H9 (cell line): ENCODE measurements at regions not wholly inside any gene's neighbourhood (a gene's known extent, or its start where the extent isn't known, plus 50 kb on each side); places are given as distances from the start of the nearest gene placed in this dataset.
A peak's percentile ranks its signal among the peaks of the same experiment; 100 is the strongest.

Experiments
- DNase-seq: peaks from one replicate; pipeline ENCODE4 v3.0.0-alpha.2; 2017
- H2AFZ ChIP-seq: one replicate; pipeline ENCODE4 v1.6.1; 2013; ENCODE audit warnings: mild to moderate bottlenecking, low read length, control low read depth, moderate library complexity
- H2AK5ac ChIP-seq: 2 replicates; pipeline ENCODE4 v1.6.1; 2013; ENCODE audit warnings: low read length, control low read depth, mixed read lengths; ENCODE audit not compliant: insufficient read length
- H2BK120ac ChIP-seq: one replicate; pipeline ENCODE4 v1.6.1; 2013; ENCODE audit warnings: low read depth, mild to moderate bottlenecking, low read length, control low read depth, inconsistent platforms; ENCODE audit not compliant: poor library complexity, severe bottlenecking
- H2BK12ac ChIP-seq: 2 replicates; pipeline ENCODE4 v1.6.1; 2013; ENCODE audit warnings: low read length, control low read depth, mixed read lengths, low read depth; ENCODE audit not compliant: insufficient read length
- H2BK15ac ChIP-seq: 2 replicates; pipeline ENCODE4 v1.6.1; 2013; ENCODE audit warnings: low read depth, low read length, control low read depth
- H2BK20ac ChIP-seq: one replicate; pipeline ENCODE4 v1.6.1; 2013; ENCODE audit warnings: low read depth, mild to moderate bottlenecking, low read length, control low read depth, inconsistent platforms; ENCODE audit not compliant: poor library complexity, severe bottlenecking
- H2BK5ac ChIP-seq: 2 replicates; pipeline ENCODE4 v1.6.1; 2013; ENCODE audit warnings: low read length, control low read depth, mixed read lengths; ENCODE audit not compliant: insufficient read length
- H3K14ac ChIP-seq: 2 replicates; pipeline ENCODE4 v1.6.1; 2013; ENCODE audit warnings: low read length, control low read depth; ENCODE audit not compliant: insufficient read depth
- H3K18ac ChIP-seq: 2 replicates; pipeline ENCODE4 v1.6.1; 2013; ENCODE audit warnings: low read depth, mild to moderate bottlenecking, mixed read lengths, low read length, control low read depth; ENCODE audit not compliant: insufficient read length
- H3K23ac ChIP-seq: 2 replicates; pipeline ENCODE4 v1.6.1; 2013; ENCODE audit warnings: low read length, control low read depth, mixed read lengths, low read depth; ENCODE audit not compliant: insufficient read length
- H3K23me2 ChIP-seq: 2 replicates; pipeline ENCODE4 v1.6.1; 2013; ENCODE audit warnings: low read depth, mild to moderate bottlenecking, mixed read lengths, low read length, control low read depth; ENCODE audit not compliant: insufficient read length, poor library complexity, severe bottlenecking
- H3K27ac ChIP-seq: 2 replicates; pipeline ENCODE4 v1.5.1; 2013; ENCODE audit warnings: low read length, control low read depth, mixed read lengths, low read depth; ENCODE audit not compliant: insufficient read length
- H3K27me3 ChIP-seq: 2 replicates; pipeline ENCODE4 v1.6.1; 2013; ENCODE audit warnings: low read length, control low read depth, inconsistent platforms; ENCODE audit not compliant: insufficient read depth
- H3K4ac ChIP-seq: 2 replicates; pipeline ENCODE4 v1.6.1; 2013; ENCODE audit warnings: low read depth, mild to moderate bottlenecking, control low read depth, inconsistent platforms, low read length, moderate library complexity
- H3K4me1 ChIP-seq: 2 replicates; pipeline ENCODE4 v1.6.1; 2013; ENCODE audit warnings: low read length, control low read depth, inconsistent platforms; ENCODE audit not compliant: insufficient read depth
- H3K4me2 ChIP-seq: 2 replicates; pipeline ENCODE4 v1.6.1; 2013; ENCODE audit warnings: low read length, control low read depth, mixed read lengths; ENCODE audit not compliant: insufficient read length, insufficient read depth
- H3K56ac ChIP-seq: 2 replicates; pipeline ENCODE4 v1.6.1; 2013; ENCODE audit warnings: low read depth, mild to moderate bottlenecking, mixed read lengths, low read length, control low read depth; ENCODE audit not compliant: insufficient read length
- H3K79me1 ChIP-seq: 2 replicates; pipeline ENCODE4 v1.6.1; 2013; ENCODE audit warnings: low read depth, mild to moderate bottlenecking, moderate library complexity, low read length, control low read depth, inconsistent platforms; ENCODE audit not compliant: insufficient read depth, poor library complexity, severe bottlenecking
- H3K79me2 ChIP-seq: 2 replicates; pipeline ENCODE4 v1.6.1; 2013; ENCODE audit warnings: low read length, control low read depth, inconsistent platforms; ENCODE audit not compliant: insufficient read depth
- H3K9ac ChIP-seq: 2 replicates; pipeline ENCODE4 v1.6.1; 2013; ENCODE audit warnings: low read length, control low read depth, mixed read lengths; ENCODE audit not compliant: insufficient read length; ENCODE audit errors: extremely low read depth
- H3K9me3 ChIP-seq: one replicate; pipeline ENCODE4 v1.6.1; 2013; ENCODE audit warnings: low read depth, low read length, inconsistent platforms; ENCODE audit not compliant: control insufficient read depth
- H3T11ph ChIP-seq: one replicate; pipeline ENCODE4 v1.6.1; 2013; ENCODE audit warnings: mild to moderate bottlenecking, low read length, control low read depth, inconsistent platforms
- H4K20me1 ChIP-seq: one replicate; pipeline ENCODE4 v1.6.1; 2013; ENCODE audit not compliant: control insufficient read depth, insufficient read length, insufficient read depth
- H4K5ac ChIP-seq: 2 replicates; pipeline ENCODE4 v1.6.1; 2013; ENCODE audit warnings: low read depth, mild to moderate bottlenecking, mixed read lengths, low read length, control low read depth; ENCODE audit not compliant: insufficient read length
- H4K8ac ChIP-seq: replicated peaks from 2 replicates; pipeline ENCODE4 v1.6.1; 2013; ENCODE audit warnings: low read length, control low read depth, mixed read lengths, low read depth; ENCODE audit not compliant: insufficient read length
- H4K91ac ChIP-seq: 2 replicates; pipeline ENCODE4 v1.6.1; 2013; ENCODE audit warnings: low read depth, mild to moderate bottlenecking, moderate library complexity, mixed read lengths, low read length, control low read depth; ENCODE audit not compliant: insufficient read length
- H3K27ac Mint-ChIP-seq, 3 experiments: 2 replicates in 2 of 3; 3 replicates in 1 of 3; pipeline ENCODE4 v1.8.0; 2020 to 2021; ENCODE audit warnings: mixed read lengths in 3 of 3, mild to moderate bottlenecking in 1 of 3, moderate library complexity in 1 of 3
- H3K27me3 Mint-ChIP-seq: 2 replicates; pipeline ENCODE4 v1.8.0; 2021; ENCODE audit warnings: low read depth, mild to moderate bottlenecking, moderate library complexity, mixed read lengths
- H3K36me3 Mint-ChIP-seq, 3 experiments: 2 replicates in 2 of 3; 3 replicates in 1 of 3; pipeline ENCODE4 v1.8.0; 2020 to 2021; ENCODE audit warnings: low read depth in 3 of 3, mixed read lengths in 3 of 3; ENCODE audit not compliant: insufficient read depth in 1 of 3
- H3K4me1 Mint-ChIP-seq, 2 experiments: 2 replicates each; pipeline ENCODE4 v1.8.0; 2020; ENCODE audit warnings: mixed read lengths in 2 of 2
- H3K4me3 Mint-ChIP-seq, 2 experiments: 2 replicates in 1 of 2; 3 replicates in 1 of 2; pipeline ENCODE4 v1.8.0; 2020 to 2021; ENCODE audit warnings: mild to moderate bottlenecking in 2 of 2, mixed read lengths in 2 of 2, moderate library complexity in 1 of 2
- H3K9me3 Mint-ChIP-seq, 2 experiments: 2 replicates in 1 of 2; 3 replicates in 1 of 2; pipeline ENCODE4 v1.8.0; 2020; ENCODE audit warnings: mild to moderate bottlenecking in 2 of 2, mixed read lengths in 2 of 2, moderate library complexity in 1 of 2
- WGBS: extraction: QIAGEN DNeasy Blood & Tissue Kit; methylation state at CpG from one replicate; pipeline ENCODE4 v1.1.7; 2013; ENCODE audit warnings: missing lambda C conversion rate, low lambda C conversion rate, mixed read lengths; ENCODE audit not compliant: insufficient read length; ENCODE audit errors: extremely low coverage; 5-methylcytosine and 5-hydroxymethylcytosine counted together
- TF ChIP-seq, protein P1 (sequence below): fragments of 200-600 bp; sonication (generic); conservative IDR thresholded peaks from 3 replicates; pipeline ENCODE4 v1.8.0; 2021; ENCODE audit warnings: antibody characterized with exemption, mild to moderate bottlenecking

DNA sequence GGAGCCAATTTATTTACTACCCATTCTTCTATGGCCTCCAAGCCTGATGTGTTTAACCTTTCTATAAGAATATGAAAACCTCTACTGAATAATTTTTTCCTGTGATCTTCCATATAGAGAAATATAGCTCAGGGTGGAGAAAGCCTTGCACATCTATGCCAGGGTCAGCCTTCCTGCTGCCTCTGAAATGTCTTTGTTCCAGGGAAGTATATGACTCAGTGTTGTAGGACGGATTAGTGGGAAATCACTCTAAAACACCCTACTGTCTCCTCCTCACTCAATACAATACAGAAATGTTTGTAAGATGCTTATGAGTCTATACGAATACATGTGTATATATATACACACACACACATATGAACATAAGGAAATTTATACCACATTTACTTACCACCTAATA lies 1044.9 kb downstream of the BRINP3 start:
- no peak overlapping the region for H3K23ac ChIP-seq
- Mint-ChIP-seq H3K9me3 (no peaks in the 10 kb centered on the region), H3K4me1 (no peaks in the 10 kb centered on the region), H3K36me3 (peaks cover 0 to 5% (median 0%) of the 10 kb centered on the region in 3 experiments; a peak in 1 of 7 replicates), H3K27ac (peak overlapping the region in 1 of 3 experiments; percentile 19; a peak in 1 of 7 replicates), H3K4me3 (no peak overlapping the region), H3K27me3 (no peaks in the 10 kb centered on the region)
- no peaks in the 10 kb centered on the region for H3K27me3 ChIP-seq
- no peak overlapping the region for H2BK20ac ChIP-seq
- H3K56ac ChIP-seq = no peak overlapping the region
- no peak overlapping the region for H3K9ac ChIP-seq
- no peak overlapping the region for H3T11ph ChIP-seq
- no peak overlapping the region for H3K18ac ChIP-seq
- no peak overlapping the region for H3K27ac ChIP-seq
- H3K14ac ChIP-seq = no peak overlapping the region
- H3K9me3 ChIP-seq = no peaks in the 10 kb centered on the region
- no CpG with 5 or more reads among the region's 2 CpGs for whole genome bisulfite sequencing
- H2AFZ ChIP-seq = no peak overlapping the region
- H4K91ac ChIP-seq = no peak overlapping the region
- H2BK5ac ChIP-seq = no peak overlapping the region
- no peaks in the 10 kb centered on the region for H4K20me1 ChIP-seq
- no peak overlapping the region for H2AK5ac ChIP-seq
- H3K79me1 ChIP-seq = no peaks in the 10 kb centered on the region
- H2BK120ac ChIP-seq = no peak overlapping the region
- no peaks in the 10 kb centered on the region for H3K79me2 ChIP-seq
- no peak overlapping the region for H4K5ac ChIP-seq
- no peak overlapping the region for H4K8ac ChIP-seq
- H3K4me2 ChIP-seq = no peak overlapping the region
- no peak overlapping the region for H2BK12ac ChIP-seq
- no peaks in the 10 kb centered on the region for H3K23me2 ChIP-seq
- H3K4me1 ChIP-seq = no peaks in the 10 kb centered on the region
- H2BK15ac ChIP-seq = no peak overlapping the region
- no peak for DNase-seq
- TF ChIP-seq, protein P1, sequence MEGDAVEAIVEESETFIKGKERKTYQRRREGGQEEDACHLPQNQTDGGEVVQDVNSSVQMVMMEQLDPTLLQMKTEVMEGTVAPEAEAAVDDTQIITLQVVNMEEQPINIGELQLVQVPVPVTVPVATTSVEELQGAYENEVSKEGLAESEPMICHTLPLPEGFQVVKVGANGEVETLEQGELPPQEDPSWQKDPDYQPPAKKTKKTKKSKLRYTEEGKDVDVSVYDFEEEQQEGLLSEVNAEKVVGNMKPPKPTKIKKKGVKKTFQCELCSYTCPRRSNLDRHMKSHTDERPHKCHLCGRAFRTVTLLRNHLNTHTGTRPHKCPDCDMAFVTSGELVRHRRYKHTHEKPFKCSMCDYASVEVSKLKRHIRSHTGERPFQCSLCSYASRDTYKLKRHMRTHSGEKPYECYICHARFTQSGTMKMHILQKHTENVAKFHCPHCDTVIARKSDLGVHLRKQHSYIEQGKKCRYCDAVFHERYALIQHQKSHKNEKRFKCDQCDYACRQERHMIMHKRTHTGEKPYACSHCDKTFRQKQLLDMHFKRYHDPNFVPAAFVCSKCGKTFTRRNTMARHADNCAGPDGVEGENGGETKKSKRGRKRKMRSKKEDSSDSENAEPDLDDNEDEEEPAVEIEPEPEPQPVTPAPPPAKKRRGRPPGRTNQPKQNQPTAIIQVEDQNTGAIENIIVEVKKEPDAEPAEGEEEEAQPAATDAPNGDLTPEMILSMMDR = no peak
- no peak overlapping the region for H3K4ac ChIP-seq
